GM12878 (cell line): ENCODE measurements at regions not wholly inside any gene's neighbourhood (a gene's known extent, or its start where the extent isn't known, plus 50 kb on each side); places are given as distances from the start of the nearest gene placed in this dataset.

Experiments used
- ATAC-seq: fragments of 200-7000 bp; cut with Tn5 transposase; 3 replicates; pipeline ENCODE4 v1.9.1; 2020; ENCODE audit warnings: mild to moderate bottlenecking, moderate library complexity
- BruUV-seq: library from RNA; stranded (reverse); fragments of 400-500 nt; replicated peaks from 2 replicates; lab custom pipeline; 2021; lab: Mats Ljungman, UMichigan
- CTCF ChIA-PET: fragments of 300-600 bp; sonication (Branson Sonifier 250); formaldehyde crosslinking; extraction: SDS; loops from one replicate; lab custom pipeline; 2021; ENCODE audit warnings: inconsistent platforms; lab: Yijun Ruan, JAX
- POLR2A ChIA-PET: fragments of 350-600 bp; formaldehyde crosslinking; extraction: SDS; loops from one replicate; lab custom pipeline; 2021; ENCODE audit warnings: inconsistent platforms; lab: Charles Lee
- RAD21 ChIA-PET: fragments of 300-600 bp; sonication (Branson Sonifier 250); formaldehyde crosslinking; loops from one replicate; lab custom pipeline; 2023; ENCODE audit warnings: antibody characterized with exemption; ENCODE audit not compliant: unreplicated experiment; lab: Charles Lee
- SMC1A ChIA-PET: fragments of 300-600 bp; sonication (Branson Sonifier 250); formaldehyde crosslinking; loops from one replicate; lab custom pipeline; 2023; ENCODE audit not compliant: unreplicated experiment, uncharacterized antibody; lab: Charles Lee
- DNase-seq: peaks from one replicate; pipeline ENCODE4 v3.0.0-alpha.2; 2011; ENCODE audit warnings: low read depth, low spot score
- FAIRE-seq: peaks from 3 replicates; lab custom pipeline; 2011; peaks lifted over from hg19 to GRCh38; lab: Jason Lieb, UNC
- H2AFZ ChIP-seq: 2 replicates; pipeline ENCODE4 v1.6.0; 2011; ENCODE audit warnings: low read depth, low read length, control low read depth; ENCODE audit not compliant: control insufficient read depth
- H3K27ac ChIP-seq: 2 replicates; pipeline ENCODE4 v1.5.1; 2011; ENCODE audit warnings: control low read depth; ENCODE audit not compliant: control insufficient read depth, insufficient read depth
- H3K27me3 ChIP-seq, 2 experiments: replicated peaks in 1 of 2; 2 replicates each; pipeline versions ENCODE4 v1.6.0 to v1.6.1; 2011; ENCODE audit warnings: low read length in 1 of 2; ENCODE audit not compliant: control insufficient read depth in 2 of 2, insufficient read depth in 2 of 2
- H3K36me3 ChIP-seq, 2 experiments: 2 replicates each; pipeline ENCODE4 v1.5.1; 2011; ENCODE audit warnings: low read length in 1 of 2; ENCODE audit not compliant: control insufficient read depth in 2 of 2, insufficient read depth in 2 of 2
- H3K4me1 ChIP-seq: 2 replicates; pipeline ENCODE4 v1.6.1; 2011; ENCODE audit warnings: mild to moderate bottlenecking, low read length, moderate library complexity, mixed read lengths; ENCODE audit not compliant: control insufficient read depth, insufficient read depth
- H3K4me2 ChIP-seq: 2 replicates; pipeline ENCODE4 v1.6.0; 2011; ENCODE audit warnings: control low read depth; ENCODE audit not compliant: control insufficient read depth, insufficient read depth
- H3K4me3 ChIP-seq: fragments of 200-600 bp; sonication (generic); 2 replicates; pipeline ENCODE4 v1.5.1; 2016
- H3K79me2 ChIP-seq: 2 replicates; pipeline ENCODE4 v1.6.0; 2011; ENCODE audit warnings: low read length; ENCODE audit not compliant: control insufficient read depth, insufficient read depth
- H3K9ac ChIP-seq: 2 replicates; pipeline ENCODE4 v1.8.0; 2011; ENCODE audit warnings: low read length, control low read depth, mixed read lengths; ENCODE audit not compliant: control insufficient read depth, insufficient read depth
- H3K9me3 ChIP-seq: replicated peaks from 3 replicates; pipeline ENCODE4 v1.5.1; 2011; ENCODE audit warnings: mild to moderate bottlenecking, low read length; ENCODE audit not compliant: control insufficient read depth, insufficient read depth
- H4K20me1 ChIP-seq: 2 replicates; pipeline ENCODE4 v1.6.0; 2011; ENCODE audit not compliant: control insufficient read depth, insufficient read depth
- CEBPB ChIP-seq, 2 experiments: fragments of 150-350 bp in 1 of 2; IDR thresholded peaks; 2 replicates each; pipeline ENCODE4 v1.6.1; 2012 to 2014; ENCODE audit warnings: low read depth in 2 of 2, low read length in 2 of 2, borderline replicate concordance in 1 of 2, inconsistent platforms in 1 of 2
- HDAC2 ChIP-seq: fragments of 200-600 bp; sonication (generic); IDR thresholded peaks from 2 replicates; pipeline ENCODE4 v1.6.1; 2017
- KDM1A ChIP-seq: fragments of 200-600 bp; sonication (generic); IDR thresholded peaks from 2 replicates; pipeline ENCODE4 v1.6.1; 2016; ENCODE audit warnings: borderline replicate concordance
- MXI1 ChIP-seq: fragments of 150-350 bp; IDR thresholded peaks from 2 replicates; pipeline ENCODE4 v1.6.1; 2011; ENCODE audit warnings: low read depth, mild to moderate bottlenecking, inconsistent platforms, low read length, improper control_type of control experiment
- RELA ChIP-seq: fragments of 450-650 bp; IDR thresholded peaks from 2 replicates; pipeline ENCODE4 v1.8.0; 2014; ENCODE audit warnings: borderline replicate concordance; ENCODE audit not compliant: partially characterized antibody
- YBX1 ChIP-seq: fragments of 450-650 bp; IDR thresholded peaks from 2 replicates; pipeline ENCODE4 v1.6.1; 2016; ENCODE audit warnings: antibody characterized with exemption
- WGBS: methylation state at CpG from one replicate; pipeline ENCODE4 v1.1.6; 2016; ENCODE audit warnings: low lambda C conversion rate; ENCODE audit not compliant: insufficient replicate concordance, insufficient coverage; ENCODE audit errors: missing lambda C conversion rate; 5-methylcytosine and 5-hydroxymethylcytosine counted together
- in situ Hi-C: fragments of 300-500 bp; cut with MboI; formaldehyde crosslinking; loops from 9 replicates; pipeline ENCODE4 v1.14.3; 2018; ENCODE audit warnings: mixed read lengths
- intact Hi-C: fragments of 100-400 bp; cut with micrococcal nuclease; formaldehyde crosslinking; loops from one replicate; pipeline ENCODE4 v1.14.2; 2022; ENCODE audit not compliant: unreplicated experiment
- TF ChIP-seq, protein P1 (sequence below), 3 experiments: IDR thresholded peaks in 2 of 3; conservative IDR thresholded peaks in 1 of 3; 2 replicates each; pipeline ENCODE4 v1.5.1; 2011; ENCODE audit warnings: low read depth in 3 of 3, low read length in 3 of 3, mild to moderate bottlenecking in 3 of 3, control low read depth in 2 of 3, moderate library complexity in 2 of 3, inconsistent platforms in 1 of 3, mixed read lengths in 1 of 3; ENCODE audit not compliant: control insufficient read depth in 2 of 3, insufficient read depth in 1 of 3; ENCODE audit errors: extremely low read depth in 1 of 3
- TF ChIP-seq, protein P2 (sequence below): fragments of 450-650 bp; IDR thresholded peaks from 2 replicates; pipeline ENCODE4 v1.6.1; 2017; ENCODE audit warnings: antibody characterized with exemption, mild to moderate bottlenecking, moderate library complexity
- TF ChIP-seq, protein P3 (sequence below): fragments of 450-650 bp; IDR thresholded peaks from 2 replicates; pipeline ENCODE4 v1.6.1; 2018; ENCODE audit warnings: mild to moderate bottlenecking, low read depth, moderate library complexity; ENCODE audit not compliant: partially characterized antibody

DNA sequence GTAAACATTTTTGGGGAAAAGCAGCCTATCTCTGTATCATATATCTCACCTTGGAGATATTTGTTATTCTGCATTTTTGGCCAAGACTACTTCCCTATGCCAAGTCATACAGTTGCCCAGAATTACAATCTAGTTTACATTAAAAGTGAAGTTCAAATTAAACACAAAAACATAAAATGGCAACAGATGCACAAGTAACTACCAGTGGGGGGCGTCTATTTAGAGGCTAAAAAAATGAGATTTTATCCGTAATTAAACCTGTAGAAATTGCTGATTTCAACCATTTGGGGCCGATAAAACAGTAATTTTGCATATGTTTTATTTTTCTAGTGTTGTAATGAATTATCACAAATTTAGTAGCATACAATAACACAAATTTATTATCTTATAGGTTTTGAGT lies 787.1 kb upstream of the CHD1 start:
- no peaks in the 10 kb centered on the region for H3K4me1 ChIP-seq
- no peak overlapping the region for H3K4me2 ChIP-seq
- no peak overlapping the region for H3K9ac ChIP-seq
- no peak for FAIRE-seq
- ChIA-PET SMC1A (no interaction called here), RAD21 (no interaction called here), CTCF (no interaction called here), POLR2A (no interaction called here)
- H3K27ac ChIP-seq: no peak overlapping the region
- no peaks in the 10 kb centered on the region for H3K27me3 ChIP-seq
- TF ChIP-seq RELA: no peak
- TF ChIP-seq, protein P1, sequence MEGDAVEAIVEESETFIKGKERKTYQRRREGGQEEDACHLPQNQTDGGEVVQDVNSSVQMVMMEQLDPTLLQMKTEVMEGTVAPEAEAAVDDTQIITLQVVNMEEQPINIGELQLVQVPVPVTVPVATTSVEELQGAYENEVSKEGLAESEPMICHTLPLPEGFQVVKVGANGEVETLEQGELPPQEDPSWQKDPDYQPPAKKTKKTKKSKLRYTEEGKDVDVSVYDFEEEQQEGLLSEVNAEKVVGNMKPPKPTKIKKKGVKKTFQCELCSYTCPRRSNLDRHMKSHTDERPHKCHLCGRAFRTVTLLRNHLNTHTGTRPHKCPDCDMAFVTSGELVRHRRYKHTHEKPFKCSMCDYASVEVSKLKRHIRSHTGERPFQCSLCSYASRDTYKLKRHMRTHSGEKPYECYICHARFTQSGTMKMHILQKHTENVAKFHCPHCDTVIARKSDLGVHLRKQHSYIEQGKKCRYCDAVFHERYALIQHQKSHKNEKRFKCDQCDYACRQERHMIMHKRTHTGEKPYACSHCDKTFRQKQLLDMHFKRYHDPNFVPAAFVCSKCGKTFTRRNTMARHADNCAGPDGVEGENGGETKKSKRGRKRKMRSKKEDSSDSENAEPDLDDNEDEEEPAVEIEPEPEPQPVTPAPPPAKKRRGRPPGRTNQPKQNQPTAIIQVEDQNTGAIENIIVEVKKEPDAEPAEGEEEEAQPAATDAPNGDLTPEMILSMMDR (IDR thresholded peaks at IDR 0.05 in 2 of 3, conservative IDR thresholded peaks at IDR 0.05 in 1 of 3; ENCODE audit: control insufficient read depth in 2 of 3, extremely low read depth in 1 of 3, insufficient read depth in 1 of 3, low read depth in 3 of 3, low read length in 3 of 3): 0 out of 6 replicates have a peak, but pooled peaks of 1 of the 3 experiments have one; percentile 5
- TF ChIP-seq MXI1: no peak
- 13% methylated on average over 3 of the region's 3 CpGs for WGBS
- H3K4me3 ChIP-seq: no peak overlapping the region
- no peaks in the 10 kb centered on the region for H4K20me1 ChIP-seq
- no peaks in the 10 kb centered on the region for H3K9me3 ChIP-seq
- BruUV-seq: no TSS peak
- DNase-seq: no peak
- in situ Hi-C loops: no loop called here
- no peaks in the 10 kb centered on the region for H3K36me3 ChIP-seq
- H3K79me2 ChIP-seq: no peaks in the 10 kb centered on the region
- intact Hi-C loops: no loop called here
- no peak overlapping the region for H2AFZ ChIP-seq
- ATAC-seq: no peak

DNA sequence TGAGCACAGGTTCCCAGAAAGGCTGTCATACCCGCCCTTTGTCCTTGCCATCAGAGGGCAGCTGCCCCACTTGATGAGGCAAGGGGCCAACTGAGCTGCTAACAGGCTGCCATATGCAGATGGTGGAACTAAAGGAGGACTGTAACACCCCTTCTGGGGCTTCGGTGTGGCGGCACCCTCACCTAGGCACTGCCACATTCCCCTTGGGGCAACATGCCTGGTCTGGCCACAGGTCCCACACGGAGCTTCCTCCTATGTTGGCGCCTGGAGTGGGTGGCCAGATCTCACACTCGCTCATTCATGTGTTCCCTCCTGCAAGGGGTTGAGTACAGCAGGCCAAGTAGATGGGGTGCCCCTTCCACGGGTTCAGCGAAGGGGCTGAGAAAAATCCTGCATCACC lies 777.4 kb upstream of the CHD1 start:
- H3K36me3 ChIP-seq: no peaks in the 10 kb centered on the region
- no peak overlapping the region for H2AFZ ChIP-seq
- no peak overlapping the region for H3K27ac ChIP-seq
- 11% methylated on average over 8 of the region's 8 CpGs for WGBS
- in situ Hi-C loops (no loop called here), intact Hi-C loops (no loop called here)
- no TSS peak for BruUV-seq
- no peak for ATAC-seq
- no peak for FAIRE-seq
- no peaks in the 10 kb centered on the region for H4K20me1 ChIP-seq
- H3K4me1 ChIP-seq: no peaks in the 10 kb centered on the region
- no peak overlapping the region for H3K9ac ChIP-seq
- H3K4me3 ChIP-seq: no peak overlapping the region
- RAD21 ChIA-PET: no interaction called here
- H3K4me2 ChIP-seq: no peak overlapping the region
- no peaks in the 10 kb centered on the region for H3K9me3 ChIP-seq
- POLR2A ChIA-PET: no interaction called here
- no peaks in the 10 kb centered on the region for H3K27me3 ChIP-seq
- SMC1A ChIA-PET: no interaction called here
- no peaks in the 10 kb centered on the region for H3K79me2 ChIP-seq
- CTCF ChIA-PET: no interaction called here
- no peak for DNase-seq
- TF ChIP-seq, protein P2, sequence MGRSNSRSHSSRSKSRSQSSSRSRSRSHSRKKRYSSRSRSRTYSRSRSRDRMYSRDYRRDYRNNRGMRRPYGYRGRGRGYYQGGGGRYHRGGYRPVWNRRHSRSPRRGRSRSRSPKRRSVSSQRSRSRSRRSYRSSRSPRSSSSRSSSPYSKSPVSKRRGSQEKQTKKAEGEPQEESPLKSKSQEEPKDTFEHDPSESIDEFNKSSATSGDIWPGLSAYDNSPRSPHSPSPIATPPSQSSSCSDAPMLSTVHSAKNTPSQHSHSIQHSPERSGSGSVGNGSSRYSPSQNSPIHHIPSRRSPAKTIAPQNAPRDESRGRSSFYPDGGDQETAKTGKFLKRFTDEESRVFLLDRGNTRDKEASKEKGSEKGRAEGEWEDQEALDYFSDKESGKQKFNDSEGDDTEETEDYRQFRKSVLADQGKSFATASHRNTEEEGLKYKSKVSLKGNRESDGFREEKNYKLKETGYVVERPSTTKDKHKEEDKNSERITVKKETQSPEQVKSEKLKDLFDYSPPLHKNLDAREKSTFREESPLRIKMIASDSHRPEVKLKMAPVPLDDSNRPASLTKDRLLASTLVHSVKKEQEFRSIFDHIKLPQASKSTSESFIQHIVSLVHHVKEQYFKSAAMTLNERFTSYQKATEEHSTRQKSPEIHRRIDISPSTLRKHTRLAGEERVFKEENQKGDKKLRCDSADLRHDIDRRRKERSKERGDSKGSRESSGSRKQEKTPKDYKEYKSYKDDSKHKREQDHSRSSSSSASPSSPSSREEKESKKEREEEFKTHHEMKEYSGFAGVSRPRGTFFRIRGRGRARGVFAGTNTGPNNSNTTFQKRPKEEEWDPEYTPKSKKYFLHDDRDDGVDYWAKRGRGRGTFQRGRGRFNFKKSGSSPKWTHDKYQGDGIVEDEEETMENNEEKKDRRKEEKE: no peak
- TF ChIP-seq RELA: no peak
- TF ChIP-seq, protein P3, sequence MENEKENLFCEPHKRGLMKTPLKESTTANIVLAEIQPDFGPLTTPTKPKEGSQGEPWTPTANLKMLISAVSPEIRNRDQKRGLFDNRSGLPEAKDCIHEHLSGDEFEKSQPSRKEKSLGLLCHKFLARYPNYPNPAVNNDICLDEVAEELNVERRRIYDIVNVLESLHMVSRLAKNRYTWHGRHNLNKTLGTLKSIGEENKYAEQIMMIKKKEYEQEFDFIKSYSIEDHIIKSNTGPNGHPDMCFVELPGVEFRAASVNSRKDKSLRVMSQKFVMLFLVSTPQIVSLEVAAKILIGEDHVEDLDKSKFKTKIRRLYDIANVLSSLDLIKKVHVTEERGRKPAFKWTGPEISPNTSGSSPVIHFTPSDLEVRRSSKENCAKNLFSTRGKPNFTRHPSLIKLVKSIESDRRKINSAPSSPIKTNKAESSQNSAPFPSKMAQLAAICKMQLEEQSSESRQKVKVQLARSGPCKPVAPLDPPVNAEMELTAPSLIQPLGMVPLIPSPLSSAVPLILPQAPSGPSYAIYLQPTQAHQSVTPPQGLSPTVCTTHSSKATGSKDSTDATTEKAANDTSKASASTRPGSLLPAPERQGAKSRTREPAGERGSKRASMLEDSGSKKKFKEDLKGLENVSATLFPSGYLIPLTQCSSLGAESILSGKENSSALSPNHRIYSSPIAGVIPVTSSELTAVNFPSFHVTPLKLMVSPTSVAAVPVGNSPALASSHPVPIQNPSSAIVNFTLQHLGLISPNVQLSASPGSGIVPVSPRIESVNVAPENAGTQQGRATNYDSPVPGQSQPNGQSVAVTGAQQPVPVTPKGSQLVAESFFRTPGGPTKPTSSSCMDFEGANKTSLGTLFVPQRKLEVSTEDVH: no peak
- no peak for TF ChIP-seq HDAC2
- TF ChIP-seq KDM1A: no peak
- TF ChIP-seq YBX1: no peak
- TF ChIP-seq CEBPB (IDR thresholded peaks at IDR 0.05; ENCODE audit: borderline replicate concordance in 1 of 2, low read depth in 2 of 2, low read length in 2 of 2): no peak
